ENCODE measurements at regions not wholly inside any gene's neighbourhood (a gene's known extent, or its start where the extent isn't known, plus 50 kb on each side); places are given as distances from the start of the nearest gene placed in this dataset.

DNA sequence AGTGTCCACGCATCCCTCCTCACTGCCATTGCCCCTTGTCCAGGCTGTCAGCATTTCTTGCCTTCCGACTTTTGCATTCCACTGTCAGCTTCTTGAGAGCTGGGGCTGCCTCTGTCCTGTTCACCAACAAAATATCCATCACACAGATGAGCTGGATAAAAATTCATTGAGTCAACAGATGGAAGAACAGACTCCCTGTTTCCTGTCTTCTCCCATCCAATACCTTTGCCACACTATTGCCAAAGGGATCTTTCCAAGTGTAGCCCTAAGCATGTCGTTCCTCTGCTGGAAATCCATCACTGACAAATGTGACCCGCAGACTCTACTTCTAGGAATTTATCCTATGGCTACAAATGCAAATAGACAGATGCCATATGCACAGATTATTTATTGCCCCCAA is 78.0 kb upstream of the PJA1 start:
- Histone ChIP-seq H3K36me3 (replicated peaks in 1 of 2; ENCODE audit: control insufficient read depth in 1 of 2, insufficient read depth in 2 of 2, low read length in 2 of 2) (no peaks in the 10 kb centered on the region), H3K9me3 (ENCODE audit: low read length) (no peaks in the 10 kb centered on the region), H3K27me3 (ENCODE audit: control insufficient read depth in 1 of 2, insufficient read depth in 2 of 2, low read length in 2 of 2) (no peaks in the 10 kb centered on the region), H3K4me1 (ENCODE audit: insufficient read depth, low read length) (no peaks in the 10 kb centered on the region), H4K20me1 (ENCODE audit: insufficient read depth, low read length) (no peaks in the 10 kb centered on the region), H3K27ac (ENCODE audit: extremely low read length, insufficient read depth, low read length) (no peak overlapping the region), H2AFZ (ENCODE audit: low read length) (no peak overlapping the region), H3K4me3 (replicated peaks in 1 of 3; ENCODE audit: insufficient read depth in 1 of 3, low read depth in 2 of 3, low read length in 3 of 3) (no peak overlapping the region), H3K79me2 (ENCODE audit: insufficient read depth, low read length) (no peaks in the 10 kb centered on the region), H3K9ac (ENCODE audit: insufficient read depth, low read depth, low read length) (no peak overlapping the region), H3K4me2 (ENCODE audit: low read depth, low read length) (no peak overlapping the region)
- BruUV-seq (replicated peaks): no TSS peak
- DNase-seq (ENCODE audit: low spot score) (no peak), FAIRE-seq (no peak), ATAC-seq (no peak)
- in situ Hi-C loops (cut with HindIII; ENCODE audit: extremely low pct_ligation_motif_present, low pct_unique_long_range_greater_than_20kb): no loop called here
- ChIA-PET POLR2A (no interaction called here), CTCF (ENCODE audit: low intra/inter-chr PET ratio, low total read pairs) (no interaction called here)
- TF ChIP-seq EP300 (IDR thresholded peaks at IDR 0.05; ENCODE audit: low read depth in 2 of 2, low read length in 2 of 2) (no peak), EP300 (CRISPR knock-in tag; IDR thresholded peaks at IDR 0.05; ENCODE audit: borderline replicate concordance) (no peak), KLF12 (CRISPR knock-in tag; IDR thresholded peaks at IDR 0.05; ENCODE audit: borderline replicate concordance) (no peak), XRCC5 (optimal IDR thresholded peaks at IDR 0.05; ENCODE audit: low read length) (no peak), MTA3 (CRISPR knock-in tag; IDR thresholded peaks at IDR 0.05) (no peak), ZNF607 (CRISPR knock-in tag; IDR thresholded peaks at IDR 0.05; ENCODE audit: borderline replicate concordance) (no peak), ZEB1 (IDR thresholded peaks at IDR 0.05; ENCODE audit: insufficient replicate concordance, low read depth) (no peak)
- TF ChIP-seq, protein P1, sequence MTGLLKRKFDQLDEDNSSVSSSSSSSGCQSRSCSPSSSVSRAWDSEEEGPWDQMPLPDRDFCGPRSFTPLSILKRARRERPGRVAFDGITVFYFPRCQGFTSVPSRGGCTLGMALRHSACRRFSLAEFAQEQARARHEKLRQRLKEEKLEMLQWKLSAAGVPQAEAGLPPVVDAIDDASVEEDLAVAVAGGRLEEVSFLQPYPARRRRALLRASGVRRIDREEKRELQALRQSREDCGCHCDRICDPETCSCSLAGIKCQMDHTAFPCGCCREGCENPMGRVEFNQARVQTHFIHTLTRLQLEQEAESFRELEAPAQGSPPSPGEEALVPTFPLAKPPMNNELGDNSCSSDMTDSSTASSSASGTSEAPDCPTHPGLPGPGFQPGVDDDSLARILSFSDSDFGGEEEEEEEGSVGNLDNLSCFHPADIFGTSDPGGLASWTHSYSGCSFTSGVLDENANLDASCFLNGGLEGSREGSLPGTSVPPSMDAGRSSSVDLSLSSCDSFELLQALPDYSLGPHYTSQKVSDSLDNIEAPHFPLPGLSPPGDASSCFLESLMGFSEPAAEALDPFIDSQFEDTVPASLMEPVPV (CRISPR knock-in tag; IDR thresholded peaks at IDR 0.05): no peak
- TF ChIP-seq, protein P2, sequence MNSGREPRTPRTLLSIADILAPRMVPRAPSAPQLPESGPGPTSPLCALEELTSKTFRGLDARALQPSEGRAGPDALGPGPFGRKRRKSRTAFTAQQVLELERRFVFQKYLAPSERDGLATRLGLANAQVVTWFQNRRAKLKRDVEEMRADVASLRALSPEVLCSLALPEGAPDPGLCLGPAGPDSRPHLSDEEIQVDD (CRISPR knock-in tag; IDR thresholded peaks at IDR 0.05; ENCODE audit: borderline replicate concordance): no peak
- WGBS (ENCODE audit: low lambda C conversion rate): 29% methylated on average over 4 of the region's 4 CpGs
- intact Hi-C loops (cut with micrococcal nuclease; ENCODE audit: unreplicated experiment): no loop called here

Measured in HepG2 (cell line).